HCT116 (cell line): ENCODE measurements at regions not wholly inside any gene's neighbourhood (a gene's known extent, or its start where the extent isn't known, plus 50 kb on each side); places are given as distances from the start of the nearest gene placed in this dataset.

Experiments used
- CEBPB ChIP-seq: IDR thresholded peaks from 2 replicates; pipeline ENCODE4 v1.6.1; 2012; ENCODE audit warnings: low read depth
- CTCF ChIP-seq, 3 experiments: fragments of 200-600 bp in 1 of 3; sonication (generic) in 1 of 3; IDR thresholded peaks in 2 of 3; conservative IDR thresholded peaks in 1 of 3; 2 replicates each; pipeline ENCODE4 v1.5.1; 2012 to 2017; ENCODE audit warnings: low read depth in 2 of 3, low read length in 2 of 3, antibody characterized with exemption in 1 of 3, borderline replicate concordance in 1 of 3, control low read depth in 1 of 3, mild to moderate bottlenecking in 1 of 3, mixed read lengths in 1 of 3, mixed run types in 1 of 3, moderate library complexity in 1 of 3; ENCODE audit not compliant: insufficient read depth in 1 of 3
- EGR1 ChIP-seq: IDR thresholded peaks from 2 replicates; pipeline ENCODE4 v1.6.1; 2012; ENCODE audit warnings: low read depth
- EZH2 ChIP-seq: fragments of 200-600 bp; sonication (generic); IDR thresholded peaks from 2 replicates; pipeline ENCODE4 v1.6.1; 2017; ENCODE audit warnings: antibody characterized with exemption, mixed run types
- EZH2phosphoT487 ChIP-seq: fragments of 200-600 bp; IDR thresholded peaks from 2 replicates; pipeline ENCODE4 v1.6.1; 2018; ENCODE audit warnings: antibody characterized with exemption, borderline replicate concordance
- MAX ChIP-seq: IDR thresholded peaks from 2 replicates; pipeline ENCODE4 v1.6.1; 2012
- POLR2A ChIP-seq: IDR thresholded peaks from 2 replicates; pipeline ENCODE4 v1.7.0; 2011; ENCODE audit warnings: borderline replicate concordance; ENCODE audit not compliant: insufficient read depth, insufficient read length; ENCODE audit errors: extremely low read depth
- POLR2AphosphoS5 ChIP-seq: IDR thresholded peaks from 2 replicates; pipeline ENCODE4 v1.6.1; 2011; ENCODE audit warnings: mild to moderate bottlenecking, low read depth, low read length, moderate library complexity
- RAD21 ChIP-seq: IDR thresholded peaks from 2 replicates; pipeline ENCODE4 v1.6.1; 2012; ENCODE audit warnings: low read depth, mild to moderate bottlenecking
- SIN3A ChIP-seq: IDR thresholded peaks from 2 replicates; pipeline ENCODE4 v1.6.1; 2012; ENCODE audit warnings: low read depth
- SP1 ChIP-seq: IDR thresholded peaks from 2 replicates; pipeline ENCODE4 v1.6.1; 2012; ENCODE audit warnings: low read depth
- ZNF274 ChIP-seq: fragments of 200-500 bp; sonication (Bioruptor generic); IDR thresholded peaks from 2 replicates; pipeline ENCODE4 v1.6.1; 2014; ENCODE audit warnings: mild to moderate bottlenecking, low read depth, low read length, inconsistent platforms

DNA sequence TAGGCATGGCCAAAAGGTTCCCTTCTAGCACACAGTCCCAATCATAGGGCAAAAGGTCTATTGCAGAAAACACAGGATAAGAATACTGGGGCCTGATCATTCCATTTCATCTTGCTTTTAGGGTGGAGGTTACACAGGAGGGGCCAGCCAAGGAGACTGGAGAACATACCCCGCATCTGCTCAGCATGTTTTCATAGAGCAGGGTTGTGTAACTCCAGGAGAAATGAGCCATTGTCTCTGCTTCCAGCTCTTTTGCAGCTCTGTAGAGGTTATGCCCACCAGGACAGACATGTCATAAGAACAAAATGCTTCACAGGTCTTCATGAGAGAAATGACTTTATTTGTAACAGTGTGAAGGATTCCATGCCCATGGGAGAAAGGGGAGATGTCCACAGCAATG, 742.8 kb downstream of the DACH1 start:
- TF ChIP-seq EGR1 (no peak), CTCF (IDR thresholded peaks at IDR 0.05 in 2 of 3, conservative IDR thresholded peaks at IDR 0.05 in 1 of 3; ENCODE audit: borderline replicate concordance in 1 of 3, insufficient read depth in 1 of 3, low read depth in 2 of 3, low read length in 2 of 3) (no peak), MAX (no peak), ZNF274 (no peak), SIN3A (no peak), POLR2AphosphoS5 (no peak), EZH2phosphoT487 (no peak), EZH2 (no peak), CEBPB (no peak), RAD21 (no peak), POLR2A (no peak), SP1 (no peak)
